ENCODE measurements at regions not wholly inside any gene's neighbourhood (a gene's known extent, or its start where the extent isn't known, plus 50 kb on each side); places are given as distances from the start of the nearest gene placed in this dataset.

DNA sequence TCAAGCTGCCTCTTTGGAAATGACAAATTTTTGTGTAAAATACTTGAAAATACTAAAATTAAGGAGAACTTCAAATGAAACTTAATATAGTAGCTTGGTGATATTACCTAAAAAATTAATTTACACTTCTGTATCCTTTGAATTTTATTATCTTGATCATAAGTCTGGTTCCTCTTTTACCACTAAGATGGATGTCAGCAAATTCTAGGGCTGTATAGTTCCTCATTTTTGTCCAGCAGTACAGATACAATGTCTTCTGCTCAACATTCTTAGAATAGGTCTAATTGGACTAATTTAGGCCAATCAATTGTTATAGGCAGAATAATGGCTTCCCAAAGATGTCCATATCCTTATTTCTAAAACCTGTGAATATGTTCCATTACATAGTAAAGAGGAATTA, 1298.0 kb upstream of the RAG2 start:
- no peak for FAIRE-seq
- Histone ChIP-seq H3K4me3 (replicated peaks in 1 of 3; ENCODE audit: insufficient read depth in 1 of 3, low read depth in 2 of 3, low read length in 3 of 3) (no peak overlapping the region), H3K27ac (ENCODE audit: extremely low read length, insufficient read depth, low read length) (no peak overlapping the region), H3K4me2 (ENCODE audit: low read depth, low read length) (no peak overlapping the region), H3K79me2 (ENCODE audit: insufficient read depth, low read length) (no peaks in the 10 kb centered on the region), H3K27me3 (ENCODE audit: control insufficient read depth in 1 of 2, insufficient read depth in 2 of 2, low read length in 2 of 2) (no peaks in the 10 kb centered on the region), H2AFZ (ENCODE audit: low read length) (no peak overlapping the region), H3K4me1 (ENCODE audit: insufficient read depth, low read length) (no peaks in the 10 kb centered on the region), H3K36me3 (replicated peaks in 1 of 2; ENCODE audit: control insufficient read depth in 1 of 2, insufficient read depth in 2 of 2, low read length in 2 of 2) (no peaks in the 10 kb centered on the region), H4K20me1 (ENCODE audit: insufficient read depth, low read length) (no peaks in the 10 kb centered on the region), H3K9ac (ENCODE audit: insufficient read depth, low read depth, low read length) (no peak overlapping the region), H3K9me3 (ENCODE audit: low read length) (peaks cover 76% of the 10 kb centered on the region)
- CTCF ChIA-PET (ENCODE audit: low intra/inter-chr PET ratio, low total read pairs), result no interaction called here
- DNase-seq (ENCODE audit: low spot score), result no peak
- no peak for ATAC-seq
- in situ Hi-C loops (cut with HindIII; ENCODE audit: extremely low pct_ligation_motif_present, low pct_unique_long_range_greater_than_20kb) (no loop called here), intact Hi-C loops (cut with micrococcal nuclease; ENCODE audit: unreplicated experiment) (no loop called here)
- TF ChIP-seq, protein P1, sequence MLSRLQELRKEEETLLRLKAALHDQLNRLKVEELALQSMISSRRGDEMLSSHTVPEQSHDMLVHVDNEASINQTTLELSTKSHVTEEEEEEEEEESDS (CRISPR knock-in tag; IDR thresholded peaks at IDR 0.05; ENCODE audit: borderline replicate concordance), result no peak
- TF ChIP-seq MYC (CRISPR knock-in tag; IDR thresholded peaks at IDR 0.05; ENCODE audit: borderline replicate concordance) (no peak), KLF16 (CRISPR knock-in tag; IDR thresholded peaks at IDR 0.05) (no peak), KLF9 (CRISPR knock-in tag; IDR thresholded peaks at IDR 0.05; ENCODE audit: low read depth) (no peak)
- POLR2A ChIA-PET, result no interaction called here
- BruUV-seq (replicated peaks), result no TSS peak

DNA sequence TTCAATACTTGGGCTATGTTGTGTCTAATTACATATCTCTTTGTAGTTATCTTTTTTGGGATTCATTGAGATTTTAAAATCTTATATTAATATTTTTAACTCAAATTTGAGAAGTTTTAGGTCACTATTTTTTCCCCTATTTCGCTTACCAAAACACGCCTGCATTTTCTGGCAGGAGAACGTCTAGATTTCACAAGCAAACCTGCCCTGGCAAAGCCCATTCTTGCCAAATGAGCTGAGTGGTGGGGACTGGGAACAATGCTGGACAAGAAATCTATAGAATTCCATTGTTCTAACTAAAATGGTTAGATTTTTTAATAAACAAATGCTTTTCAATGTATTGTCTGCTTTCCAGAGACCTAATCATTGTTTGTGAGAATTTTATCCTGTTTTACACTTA, 1283.7 kb upstream of the RAG2 start:
- no TSS peak for BruUV-seq (replicated peaks)
- WGBS (ENCODE audit: low lambda C conversion rate), result 3% methylated on average over 3 of the region's 3 CpGs

More for the DNA sequence above, 1283.7 kb upstream of the RAG2 start:
- H3K79me2 ChIP-seq (ENCODE audit: insufficient read depth, low read length), result no peaks in the 10 kb centered on the region
- H3K27ac ChIP-seq (ENCODE audit: extremely low read length, insufficient read depth, low read length), result no peak overlapping the region
- ATAC-seq (no peak), FAIRE-seq (no peak), DNase-seq (ENCODE audit: low spot score) (no peak)
- no peak overlapping the region for H3K4me3 ChIP-seq (replicated peaks in 1 of 3; ENCODE audit: insufficient read depth in 1 of 3, low read depth in 2 of 3, low read length in 3 of 3)
- intact Hi-C loops (cut with micrococcal nuclease; ENCODE audit: unreplicated experiment) (no loop called here), in situ Hi-C loops (cut with HindIII; ENCODE audit: extremely low pct_ligation_motif_present, low pct_unique_long_range_greater_than_20kb) (no loop called here)
- H3K36me3 ChIP-seq (replicated peaks in 1 of 2; ENCODE audit: control insufficient read depth in 1 of 2, insufficient read depth in 2 of 2, low read length in 2 of 2), result no peaks in the 10 kb centered on the region
- ChIA-PET POLR2A (no interaction called here), CTCF (ENCODE audit: low intra/inter-chr PET ratio, low total read pairs) (no interaction called here)
- H3K27me3 ChIP-seq (ENCODE audit: control insufficient read depth in 1 of 2, insufficient read depth in 2 of 2, low read length in 2 of 2), result no peaks in the 10 kb centered on the region
- no peak overlapping the region for H3K4me2 ChIP-seq (ENCODE audit: low read depth, low read length)
- H3K9me3 ChIP-seq (ENCODE audit: low read length), result peaks cover 8% of the 10 kb centered on the region
- TF ChIP-seq TSC22D2 (CRISPR knock-in tag; IDR thresholded peaks at IDR 0.05; ENCODE audit: borderline replicate concordance) (no peak), ZNF564 (CRISPR knock-in tag; IDR thresholded peaks at IDR 0.05) (no peak), SMC3 (IDR thresholded peaks at IDR 0.05; ENCODE audit: low read length) (no peak)
- no peak overlapping the region for H2AFZ ChIP-seq (ENCODE audit: low read length)
- no peaks in the 10 kb centered on the region for H4K20me1 ChIP-seq (ENCODE audit: insufficient read depth, low read length)
- no peaks in the 10 kb centered on the region for H3K4me1 ChIP-seq (ENCODE audit: insufficient read depth, low read length)
- H3K9ac ChIP-seq (ENCODE audit: insufficient read depth, low read depth, low read length), result no peak overlapping the region

Measured in HepG2 (cell line).